RWPE1 (cell line): ENCODE measurements at regions not wholly inside any gene's neighbourhood (a gene's known extent, or its start where the extent isn't known, plus 50 kb on each side); places are given as distances from the start of the nearest gene placed in this dataset.

Experiments used
- CTCF ChIA-PET: fragments of 350-600 bp; sonication (Branson Sonifier 250); formaldehyde crosslinking; extraction: SDS; loops from one replicate; lab custom pipeline; 2021; lab: Yijun Ruan, JAX
- POLR2A ChIA-PET: fragments of 400-600 bp; formaldehyde crosslinking; extraction: SDS; loops from one replicate; lab custom pipeline; 2020; ENCODE audit warnings: antibody characterized with exemption; ENCODE audit not compliant: low non-redundant PET; lab: Yijun Ruan, JAX
- DNase-seq: peaks from one replicate; pipeline ENCODE4 v3.0.0; 2012; ENCODE audit warnings: low spot score
- H3K27ac ChIP-seq: fragments of 450-650 bp; 2 replicates; pipeline ENCODE4 v1.5.1; 2017
- CTCF ChIP-seq: fragments of 450-650 bp; conservative IDR thresholded peaks from 2 replicates; pipeline ENCODE4 v1.5.1; 2017; ENCODE audit warnings: low read depth, mild to moderate bottlenecking

DNA sequence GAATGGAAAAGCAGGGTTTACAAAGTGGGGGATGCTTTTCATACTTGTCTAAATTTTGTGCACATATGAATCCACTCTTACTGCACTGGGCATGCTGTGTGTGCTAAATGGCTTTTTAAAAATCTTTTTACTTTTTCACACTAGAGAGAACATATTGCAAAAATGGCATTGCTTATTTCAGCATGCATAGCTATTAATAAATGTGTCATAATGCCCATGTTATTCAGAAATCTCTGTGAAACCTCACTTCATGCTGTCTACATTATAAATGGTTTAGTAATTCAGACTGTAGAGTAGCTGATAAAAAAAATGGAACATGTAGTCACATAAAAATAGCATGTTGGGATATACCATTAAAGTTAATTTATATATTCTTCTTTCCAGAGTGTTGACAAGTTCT lies 593.8 kb downstream of the RPL10L start:
- ChIA-PET CTCF (no interaction called here), POLR2A (no interaction called here)
- no peak for TF ChIP-seq CTCF
- no peak overlapping the region for H3K27ac ChIP-seq
- DNase-seq = no peak

GRCh38 chr14:46054526-46054925 lies 597.1 kb downstream of the RPL10L start:
- DNase-seq = peak; percentile 8
- no peak overlapping the region for H3K27ac ChIP-seq
- no peak for TF ChIP-seq CTCF
- ChIA-PET CTCF (no interaction called here), POLR2A (no interaction called here)

GRCh38 chr14:46053221-46053620 lies 598.4 kb downstream of the RPL10L start:
- CTCF ChIA-PET = no interaction called here
- POLR2A ChIA-PET = no interaction called here

DNA sequence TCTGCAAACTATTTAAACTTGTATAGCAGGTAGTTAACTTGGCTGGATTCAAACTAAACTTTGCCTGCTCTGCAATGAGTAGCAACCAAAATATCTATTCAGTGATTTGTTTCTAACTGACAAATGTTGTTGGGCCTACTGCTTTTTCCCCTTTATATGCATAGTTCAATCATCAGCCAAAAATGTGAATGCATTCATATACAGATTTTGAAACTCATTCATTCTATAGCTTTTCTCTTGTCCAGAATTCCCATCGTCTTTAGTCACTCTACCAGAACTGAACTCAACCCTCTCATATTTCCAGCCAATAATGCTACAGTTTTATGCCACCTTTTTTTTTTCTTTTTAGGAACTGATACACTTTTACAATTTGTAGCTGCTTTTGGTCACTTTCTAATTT lies 599.8 kb downstream of the RPL10L start:
- no peak overlapping the region for H3K27ac ChIP-seq
- no peak for DNase-seq
- no peak for TF ChIP-seq CTCF
- ChIA-PET POLR2A (no interaction called here), CTCF (no interaction called here)

More at GRCh38 chr14:46053221-46053620, 598.4 kb downstream of the RPL10L start:
- TF ChIP-seq CTCF = no peak
- DNase-seq = no peak
- H3K27ac ChIP-seq = no peak overlapping the region

GRCh38 chr14:46048127-46048526 lies 603.5 kb downstream of the RPL10L start:
- POLR2A ChIA-PET = no interaction called here
- CTCF ChIA-PET = no interaction called here
- H3K27ac ChIP-seq = no peak overlapping the region
- TF ChIP-seq CTCF = no peak
- DNase-seq = peak; percentile 7

- ChIA-PET CTCF (no interaction called here), POLR2A (no interaction called here)
- H3K27ac ChIP-seq = no peak overlapping the region
- TF ChIP-seq CTCF = no peak
- DNase-seq = no peak
Measured at GRCh38 chr14:46036099-46036498, 615.5 kb downstream of the RPL10L start.

DNA sequence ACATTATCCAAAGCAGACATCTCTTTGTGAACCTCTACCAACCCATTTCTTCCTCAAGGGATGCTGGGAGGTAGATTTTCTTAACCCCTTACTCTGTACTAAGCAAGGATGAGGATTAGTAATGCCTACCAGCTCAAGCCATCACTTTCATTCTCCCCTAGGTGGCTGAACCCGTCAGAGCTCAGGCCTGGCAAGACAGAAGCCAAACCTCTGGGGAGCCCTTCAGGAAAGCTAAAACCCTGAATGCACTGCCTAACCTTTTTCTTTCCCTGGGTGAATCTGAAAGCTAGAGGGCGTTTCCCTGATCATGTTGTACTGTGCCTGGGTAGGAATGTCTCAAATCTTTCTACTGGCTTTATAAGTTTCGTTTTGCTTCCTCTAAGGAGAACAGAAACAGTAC lies 617.3 kb downstream of the RPL10L start:
- ChIA-PET POLR2A (no interaction called here), CTCF (no interaction called here)
- TF ChIP-seq CTCF = no peak
- no peak overlapping the region for H3K27ac ChIP-seq
- DNase-seq = no peak
